ENCODE measurements at regions not wholly inside any gene's neighbourhood (a gene's known extent, or its start where the extent isn't known, plus 50 kb on each side); places are given as distances from the start of the nearest gene placed in this dataset.

DNA sequence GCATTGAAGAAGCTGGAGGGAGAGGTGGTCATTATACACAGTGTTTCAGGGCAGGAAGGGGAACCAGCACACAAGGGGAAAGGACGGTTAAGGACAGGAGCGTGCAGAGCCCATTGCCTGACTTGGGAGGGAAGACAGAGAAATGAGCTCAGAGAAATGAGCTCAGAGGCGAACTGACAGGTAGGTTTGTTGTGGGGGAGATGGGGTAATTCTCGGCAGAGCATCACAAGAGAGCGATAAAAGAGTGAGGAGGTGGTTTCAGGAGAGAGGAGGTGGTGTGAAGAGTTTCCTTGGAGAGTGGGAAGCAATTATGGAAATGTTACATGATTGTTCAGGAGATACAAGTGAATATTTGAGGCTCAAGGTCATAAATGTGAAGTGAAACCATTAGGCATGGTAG is 61.0 kb downstream of the MRGPRX1 start:
- 47 to 50% methylated on average over 5 of the region's 5 CpGs for WGBS, 2 donors
- no peak for TF ChIP-seq POLR2A (IDR thresholded peaks at IDR 0.05)
- TF ChIP-seq, protein P1, sequence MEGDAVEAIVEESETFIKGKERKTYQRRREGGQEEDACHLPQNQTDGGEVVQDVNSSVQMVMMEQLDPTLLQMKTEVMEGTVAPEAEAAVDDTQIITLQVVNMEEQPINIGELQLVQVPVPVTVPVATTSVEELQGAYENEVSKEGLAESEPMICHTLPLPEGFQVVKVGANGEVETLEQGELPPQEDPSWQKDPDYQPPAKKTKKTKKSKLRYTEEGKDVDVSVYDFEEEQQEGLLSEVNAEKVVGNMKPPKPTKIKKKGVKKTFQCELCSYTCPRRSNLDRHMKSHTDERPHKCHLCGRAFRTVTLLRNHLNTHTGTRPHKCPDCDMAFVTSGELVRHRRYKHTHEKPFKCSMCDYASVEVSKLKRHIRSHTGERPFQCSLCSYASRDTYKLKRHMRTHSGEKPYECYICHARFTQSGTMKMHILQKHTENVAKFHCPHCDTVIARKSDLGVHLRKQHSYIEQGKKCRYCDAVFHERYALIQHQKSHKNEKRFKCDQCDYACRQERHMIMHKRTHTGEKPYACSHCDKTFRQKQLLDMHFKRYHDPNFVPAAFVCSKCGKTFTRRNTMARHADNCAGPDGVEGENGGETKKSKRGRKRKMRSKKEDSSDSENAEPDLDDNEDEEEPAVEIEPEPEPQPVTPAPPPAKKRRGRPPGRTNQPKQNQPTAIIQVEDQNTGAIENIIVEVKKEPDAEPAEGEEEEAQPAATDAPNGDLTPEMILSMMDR (IDR thresholded peaks at IDR 0.05) = no peak
- intact Hi-C loops (cut with DNase I) = no loop called here

DNA sequence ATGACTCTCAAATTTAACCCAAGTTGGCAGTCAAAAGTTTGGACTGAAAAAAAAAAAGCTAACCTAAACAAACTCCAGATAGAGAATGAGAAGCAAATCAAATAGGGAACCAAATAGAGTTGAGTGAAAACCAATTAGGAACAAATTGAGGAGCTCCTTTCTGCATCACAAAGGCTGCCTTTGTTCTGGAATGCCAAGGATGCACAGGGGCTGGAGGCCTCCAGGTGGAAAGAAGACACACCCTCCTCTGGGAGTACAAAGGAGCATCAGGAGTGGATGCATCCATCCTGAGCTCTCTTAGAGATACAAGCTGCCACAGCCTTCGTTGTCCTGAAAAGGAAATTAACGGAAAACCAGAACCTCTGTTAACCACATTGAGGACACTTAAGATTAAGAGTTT is 73.3 kb downstream of the MRGPRX1 start:
- no peak overlapping the region for H3K4me3 ChIP-seq
- no peak overlapping the region for H3K27ac ChIP-seq
- TF ChIP-seq, protein P1 (IDR thresholded peaks at IDR 0.05) = no peak
- no peak for TF ChIP-seq POLR2A (IDR thresholded peaks at IDR 0.05)
- ATAC-seq (no peak), DNase-seq (no peak)
- no peaks in the 10 kb centered on the region for H3K27me3 ChIP-seq
- H3K4me1 ChIP-seq = no peaks in the 10 kb centered on the region
- intact Hi-C loops (cut with DNase I) = no loop called here
- 70 to 78% methylated on average over 2 of the region's 2 CpGs for WGBS, 2 donors
- H3K9me3 ChIP-seq = no peaks in the 10 kb centered on the region
- H3K36me3 ChIP-seq (replicated peaks in 1 of 2; ENCODE audit: insufficient read depth in 1 of 2, low read depth in 2 of 2) = no peaks in the 10 kb centered on the region

More for the DNA sequence above, 61.0 kb downstream of the MRGPRX1 start:
- Histone ChIP-seq H3K4me3 (no peak overlapping the region), H3K27ac (no peak overlapping the region), H3K4me1 (no peaks in the 10 kb centered on the region), H3K9me3 (no peaks in the 10 kb centered on the region), H3K27me3 (no peaks in the 10 kb centered on the region), H3K36me3 (replicated peaks in 1 of 2; ENCODE audit: insufficient read depth in 1 of 2, low read depth in 2 of 2) (no peaks in the 10 kb centered on the region)
- ATAC-seq = no peak
- no peak for DNase-seq

DNA sequence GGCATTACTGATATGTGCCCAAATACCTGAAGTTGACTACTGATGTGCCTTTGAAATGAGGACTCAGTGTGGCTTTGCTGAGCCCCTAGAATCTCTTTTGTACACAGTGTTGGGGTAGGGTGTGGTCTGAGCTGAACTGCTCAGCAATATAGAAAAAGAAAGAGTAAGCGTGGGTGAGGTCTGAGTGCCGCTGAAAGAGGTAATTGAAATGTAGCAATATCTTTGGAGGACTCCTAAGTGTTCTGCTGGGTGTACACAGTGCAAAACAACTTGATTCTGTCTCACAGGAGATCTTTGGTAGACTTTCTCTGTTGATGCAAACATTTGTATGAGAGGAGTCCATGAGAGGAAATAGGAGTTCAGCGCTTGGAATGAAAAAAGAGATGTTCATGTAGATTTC is 73.7 kb upstream of the PTPN5 start:
- ATAC-seq = no peak
- WGBS, 2 donors = 76 to 78% methylated on average over 3 of the region's 3 CpGs
- TF ChIP-seq, protein P1 (IDR thresholded peaks at IDR 0.05) = no peak
- no peak for TF ChIP-seq POLR2A (IDR thresholded peaks at IDR 0.05)

GRCh38 chr11:18853086-18853720 is 61.6 kb upstream of the PTPN5 start:
- WGBS, 2 donors = 15 to 23% methylated on average over 4 to 5 of the region's 5 CpGs
- DNase-seq (peak in 3 of 4 donors; percentile 22 to 47 (median 44)), ATAC-seq (peak; percentile 77)
- intact Hi-C loops (cut with DNase I) = loop anchor here (10.0 kb wide), 1 partner anchor 78 kb away; no protein-coding TSS in a partner anchor
- TF ChIP-seq, protein P1 (IDR thresholded peaks at IDR 0.05) = peak; percentile 31 to 80 (median 69)
- TF ChIP-seq POLR2A (IDR thresholded peaks at IDR 0.05) = no peak
- H3K27me3 ChIP-seq = no peaks in the 10 kb centered on the region
- H3K4me1 ChIP-seq = no peaks in the 10 kb centered on the region
- no peaks in the 10 kb centered on the region for H3K9me3 ChIP-seq
- H3K36me3 ChIP-seq (replicated peaks in 1 of 2; ENCODE audit: insufficient read depth in 1 of 2, low read depth in 2 of 2) = no peaks in the 10 kb centered on the region
- no peak overlapping the region for H3K27ac ChIP-seq
- H3K4me3 ChIP-seq = no peak overlapping the region

More for the DNA sequence above, 73.7 kb upstream of the PTPN5 start:
- H3K4me1 ChIP-seq = no peaks in the 10 kb centered on the region
- DNase-seq = no peak
- H3K4me3 ChIP-seq = no peak overlapping the region
- no peak overlapping the region for H3K27ac ChIP-seq
- intact Hi-C loops (cut with DNase I) = no loop called here
- no peaks in the 10 kb centered on the region for H3K27me3 ChIP-seq
- H3K36me3 ChIP-seq (replicated peaks in 1 of 2; ENCODE audit: insufficient read depth in 1 of 2, low read depth in 2 of 2) = no peaks in the 10 kb centered on the region
- H3K9me3 ChIP-seq = no peaks in the 10 kb centered on the region

DNA sequence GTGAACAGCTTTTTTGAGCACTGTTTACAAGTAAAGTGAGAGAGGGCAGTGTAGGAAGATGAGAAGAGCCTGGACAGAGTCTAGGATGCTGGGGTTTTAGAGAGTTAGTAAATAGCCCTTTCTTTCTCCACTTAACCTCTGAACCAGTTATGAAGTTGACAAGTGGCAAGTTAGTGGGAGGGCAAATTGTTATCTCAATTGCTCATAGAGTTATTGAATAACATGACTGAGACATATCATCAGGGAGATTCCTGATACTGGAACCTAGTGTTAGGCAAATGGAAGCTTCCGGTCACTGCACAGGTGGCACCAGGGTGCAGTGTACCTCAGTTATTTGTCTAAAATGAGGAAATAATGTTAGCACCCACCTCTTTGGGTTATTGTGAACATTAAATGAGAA is 57.8 kb upstream of the PTPN5 start:
- no peak for TF ChIP-seq POLR2A (IDR thresholded peaks at IDR 0.05)
- TF ChIP-seq, protein P1 (IDR thresholded peaks at IDR 0.05) = no peak
- H3K27me3 ChIP-seq = no peaks in the 10 kb centered on the region
- intact Hi-C loops (cut with DNase I) = no loop called here
- no peak for DNase-seq
- ATAC-seq = no peak
- no peaks in the 10 kb centered on the region for H3K4me1 ChIP-seq
- WGBS, 2 donors = 38 to 81% methylated on average over 1 of the region's 1 CpG
- no peak overlapping the region for H3K27ac ChIP-seq
- no peaks in the 10 kb centered on the region for H3K36me3 ChIP-seq (replicated peaks in 1 of 2; ENCODE audit: insufficient read depth in 1 of 2, low read depth in 2 of 2)
- no peak overlapping the region for H3K4me3 ChIP-seq
- no peaks in the 10 kb centered on the region for H3K9me3 ChIP-seq
